ENCODE measurements at regions not wholly inside any gene's neighbourhood (a gene's known extent, or its start where the extent isn't known, plus 50 kb on each side); places are given as distances from the start of the nearest gene placed in this dataset.

DNA sequence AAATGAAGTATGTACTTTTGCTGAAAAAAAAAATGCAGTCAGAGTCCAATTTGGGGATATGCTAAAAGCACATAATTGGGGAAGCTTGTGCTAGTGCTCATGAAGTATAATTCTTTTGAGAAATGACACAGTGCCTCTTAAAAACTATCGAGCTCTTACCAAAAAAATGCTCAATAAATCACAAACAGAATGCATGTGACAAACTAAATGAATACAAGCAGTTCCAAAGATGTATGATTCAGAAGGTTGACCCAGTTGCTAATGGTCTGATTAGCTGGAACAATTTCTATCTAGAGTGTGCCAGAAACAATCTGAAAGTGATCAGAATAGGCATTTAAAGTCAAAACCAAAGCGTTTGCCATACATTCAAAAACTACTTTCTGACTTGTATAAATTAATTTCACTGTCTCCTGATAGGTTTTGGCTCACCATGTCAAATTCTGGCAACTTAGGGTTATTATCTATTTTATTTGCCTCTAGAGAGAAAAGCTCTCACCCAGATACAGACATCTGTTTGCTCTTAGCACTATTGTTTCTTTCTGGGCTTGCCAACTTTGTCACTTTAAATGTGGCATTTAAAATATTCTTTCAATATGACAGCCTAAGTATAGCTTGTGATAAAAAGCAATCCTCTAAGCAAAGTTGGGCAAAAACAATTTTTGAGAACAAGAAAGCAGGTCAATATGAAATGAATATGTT lies 114.7 kb upstream of the AHR start:
- Histone ChIP-seq H3K27me3 (ENCODE audit: control insufficient read depth in 3 of 3, insufficient read depth in 3 of 3, low read length in 3 of 3) (no peaks in the 10 kb centered on the region), H3K4me1 (ENCODE audit: control insufficient read depth in 3 of 3, insufficient read depth in 2 of 3, low read depth in 1 of 3, low read length in 2 of 3) (peaks cover 0 to 5% (median 4%) of the 10 kb centered on the region in 3 donors), H3K9me3 (ENCODE audit: control insufficient read depth in 2 of 2, insufficient read depth in 1 of 2, low read depth in 1 of 2, low read length in 1 of 2) (no peaks in the 10 kb centered on the region), H3K4me3 (ENCODE audit: low read depth in 1 of 3, low read length in 3 of 3) (no peak overlapping the region), H3K27ac (ENCODE audit: low read depth in 1 of 3, low read length in 2 of 3) (no peak overlapping the region), H3K36me3 (ENCODE audit: control insufficient read depth in 3 of 3, insufficient read depth in 2 of 3, low read depth in 1 of 3, low read length in 3 of 3) (no peaks in the 10 kb centered on the region)
- WGBS, 3 donors = 62 to 85% (median 69%) methylated on average over 2 of the region's 2 CpGs
- FAIRE-seq (no peak), DNase-seq (no peak)

DNA sequence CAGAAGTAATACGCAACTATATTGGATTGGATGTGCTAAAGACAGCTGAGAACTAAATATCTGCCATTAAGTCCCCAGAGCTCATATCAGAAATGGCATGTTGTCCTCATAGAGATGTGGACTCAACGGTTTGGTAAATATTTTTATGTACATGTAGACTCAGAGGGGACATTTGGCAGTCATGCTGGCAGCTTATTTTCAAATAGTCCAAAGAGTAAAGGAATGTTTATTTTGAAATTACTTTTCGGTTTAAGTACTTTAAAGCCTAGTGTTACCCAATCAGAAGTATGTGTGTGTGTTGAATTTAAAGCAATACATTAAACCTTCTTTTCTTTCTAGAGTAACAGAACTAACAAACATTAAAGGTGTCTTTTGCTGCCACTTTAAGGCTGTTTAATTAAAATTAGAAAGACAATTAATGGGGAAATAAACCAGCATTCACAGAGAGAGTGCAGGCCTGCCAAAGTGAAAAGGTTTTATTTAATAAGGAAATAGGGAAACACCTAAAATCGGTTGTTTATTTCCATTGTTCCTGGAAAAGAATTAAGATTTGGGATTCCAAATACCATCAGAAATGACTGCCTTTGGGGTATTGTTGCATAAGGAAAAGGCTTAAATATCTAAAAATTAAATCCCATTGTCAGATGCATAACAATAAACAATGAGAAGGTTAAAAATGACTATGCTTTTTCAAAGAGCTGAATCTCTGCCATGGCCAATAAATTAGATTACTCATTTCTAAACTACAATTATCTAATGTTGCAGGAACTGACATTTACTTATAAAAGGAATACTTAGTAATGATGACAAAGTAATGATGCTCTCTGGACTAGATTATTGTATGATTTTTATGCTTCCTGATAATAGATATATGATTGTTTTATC lies 113.4 kb upstream of the AHR start:
- H3K27me3 ChIP-seq (ENCODE audit: control insufficient read depth in 3 of 3, insufficient read depth in 3 of 3, low read length in 3 of 3) = no peaks in the 10 kb centered on the region
- peaks cover 0 to 5% (median 4%) of the 10 kb centered on the region in 3 donors for H3K4me1 ChIP-seq (ENCODE audit: control insufficient read depth in 3 of 3, insufficient read depth in 2 of 3, low read depth in 1 of 3, low read length in 2 of 3)
- 63 to 67% (median 64%) methylated on average over 4 of the region's 4 CpGs for WGBS, 3 donors
- H3K9me3 ChIP-seq (ENCODE audit: control insufficient read depth in 2 of 2, insufficient read depth in 1 of 2, low read depth in 1 of 2, low read length in 1 of 2) = no peaks in the 10 kb centered on the region
- H3K4me3 ChIP-seq (ENCODE audit: low read depth in 1 of 3, low read length in 3 of 3) = no peak overlapping the region
- no peak overlapping the region for H3K27ac ChIP-seq (ENCODE audit: low read depth in 1 of 3, low read length in 2 of 3)
- FAIRE-seq = no peak
- no peak for DNase-seq
- no peaks in the 10 kb centered on the region for H3K36me3 ChIP-seq (ENCODE audit: control insufficient read depth in 3 of 3, insufficient read depth in 2 of 3, low read depth in 1 of 3, low read length in 3 of 3)

DNA sequence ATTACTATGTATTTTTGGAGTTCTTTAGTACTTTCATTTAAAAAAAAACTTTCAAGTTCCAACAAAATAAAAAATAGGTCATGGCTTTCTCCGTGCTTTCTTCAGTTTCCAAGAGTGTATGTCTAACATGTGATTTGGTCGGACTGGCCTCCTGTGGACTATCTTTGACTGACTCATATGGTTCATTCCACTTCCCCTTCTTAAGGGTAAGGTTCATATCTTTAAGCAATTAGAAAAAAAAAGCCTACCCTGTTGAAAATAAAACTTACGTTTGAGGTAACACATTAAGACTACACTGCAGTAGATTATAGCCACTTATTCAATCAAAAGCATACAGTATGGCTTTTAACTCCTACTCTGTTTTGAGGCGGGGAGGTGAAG lies 112.8 kb upstream of the AHR start:
- H3K9me3 ChIP-seq (ENCODE audit: control insufficient read depth in 2 of 2, insufficient read depth in 1 of 2, low read depth in 1 of 2, low read length in 1 of 2) = no peaks in the 10 kb centered on the region
- no peaks in the 10 kb centered on the region for H3K36me3 ChIP-seq (ENCODE audit: control insufficient read depth in 3 of 3, insufficient read depth in 2 of 3, low read depth in 1 of 3, low read length in 3 of 3)
- WGBS, 3 donors = 23 to 43% (median 39%) methylated on average over 4 of the region's 4 CpGs
- peaks cover 0 to 5% (median 4%) of the 10 kb centered on the region in 3 donors for H3K4me1 ChIP-seq (ENCODE audit: control insufficient read depth in 3 of 3, insufficient read depth in 2 of 3, low read depth in 1 of 3, low read length in 2 of 3)
- FAIRE-seq (no peak), DNase-seq (peak; percentile 67 to 78)
- H3K27ac ChIP-seq (ENCODE audit: low read depth in 1 of 3, low read length in 2 of 3) = peak overlapping the region in 1 of 3 donors; percentile 38
- no peak overlapping the region for H3K4me3 ChIP-seq (ENCODE audit: low read depth in 1 of 3, low read length in 3 of 3)
- H3K27me3 ChIP-seq (ENCODE audit: control insufficient read depth in 3 of 3, insufficient read depth in 3 of 3, low read length in 3 of 3) = no peaks in the 10 kb centered on the region

DNA sequence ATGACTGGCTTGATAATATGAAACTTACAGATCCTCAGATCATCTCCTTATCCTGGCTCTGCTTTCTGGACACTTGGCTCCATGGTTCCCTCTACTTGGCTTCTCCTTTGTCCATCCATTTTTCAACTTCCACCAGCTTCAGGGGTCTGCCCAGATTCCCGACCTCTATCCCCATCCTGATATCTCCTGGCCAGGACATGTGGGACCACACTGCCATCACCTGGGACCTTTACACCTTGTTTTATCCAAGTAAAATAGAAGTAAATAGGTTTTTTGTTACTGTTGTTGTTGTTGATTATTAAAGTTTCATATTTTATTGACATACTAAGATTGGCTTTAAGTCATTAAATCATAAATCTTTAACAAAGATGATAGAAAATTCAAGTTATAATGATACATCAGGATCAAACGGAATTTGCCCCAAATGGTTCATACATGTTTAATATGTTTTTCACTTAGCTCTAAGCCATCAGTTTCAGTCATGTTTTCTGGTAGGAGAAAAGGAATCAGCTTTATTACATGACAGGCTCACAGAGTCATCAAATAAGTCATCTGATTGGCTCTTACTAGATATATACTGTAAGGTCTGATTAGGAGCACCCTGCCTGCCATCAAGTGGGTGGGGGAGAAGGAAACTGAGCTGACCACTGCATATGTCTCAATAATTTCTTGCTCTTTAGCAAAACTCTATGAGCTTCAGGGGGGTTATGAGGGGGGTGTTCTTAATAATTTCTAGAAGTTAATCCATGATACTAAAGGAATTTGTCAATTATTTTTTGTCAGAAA lies 111.5 kb upstream of the AHR start:
- H3K36me3 ChIP-seq (ENCODE audit: control insufficient read depth in 3 of 3, insufficient read depth in 2 of 3, low read depth in 1 of 3, low read length in 3 of 3) = no peaks in the 10 kb centered on the region
- H3K4me3 ChIP-seq (ENCODE audit: low read depth in 1 of 3, low read length in 3 of 3) = no peak overlapping the region
- 83 to 92% (median 91%) methylated on average over 2 of the region's 2 CpGs for WGBS, 3 donors
- no peak for FAIRE-seq
- no peak for DNase-seq
- H3K27ac ChIP-seq (ENCODE audit: low read depth in 1 of 3, low read length in 2 of 3) = no peak overlapping the region
- no peaks in the 10 kb centered on the region for H3K27me3 ChIP-seq (ENCODE audit: control insufficient read depth in 3 of 3, insufficient read depth in 3 of 3, low read length in 3 of 3)
- no peaks in the 10 kb centered on the region for H3K9me3 ChIP-seq (ENCODE audit: control insufficient read depth in 2 of 2, insufficient read depth in 1 of 2, low read depth in 1 of 2, low read length in 1 of 2)
- H3K4me1 ChIP-seq (ENCODE audit: control insufficient read depth in 3 of 3, insufficient read depth in 2 of 3, low read depth in 1 of 3, low read length in 2 of 3) = peaks cover 0 to 5% (median 4%) of the 10 kb centered on the region in 3 donors

DNA sequence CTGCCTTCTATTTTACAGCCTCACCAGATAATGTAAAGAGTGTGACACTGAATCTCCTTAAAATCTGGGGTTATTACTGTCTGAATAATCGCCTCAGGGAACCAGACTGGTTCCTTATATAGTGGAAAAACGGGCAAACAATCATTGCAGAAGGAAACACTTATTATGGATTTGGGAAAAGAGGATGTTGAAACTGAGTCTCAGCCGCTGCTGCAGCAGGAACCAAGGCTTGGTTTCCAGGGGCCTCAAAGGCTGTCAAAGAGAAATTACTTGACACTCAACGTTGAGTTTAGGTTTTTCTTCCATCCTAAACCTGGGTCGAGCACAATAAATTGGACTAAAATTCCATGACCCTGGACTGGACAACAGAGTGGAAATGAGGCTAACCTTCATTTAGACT lies 103.8 kb upstream of the AHR start:
- Histone ChIP-seq H3K4me1 (ENCODE audit: control insufficient read depth in 3 of 3, insufficient read depth in 2 of 3, low read depth in 1 of 3, low read length in 2 of 3) (no peaks in the 10 kb centered on the region), H3K9me3 (ENCODE audit: control insufficient read depth in 2 of 2, insufficient read depth in 1 of 2, low read depth in 1 of 2, low read length in 1 of 2) (no peaks in the 10 kb centered on the region), H3K36me3 (ENCODE audit: control insufficient read depth in 3 of 3, insufficient read depth in 2 of 3, low read depth in 1 of 3, low read length in 3 of 3) (no peaks in the 10 kb centered on the region), H3K27ac (ENCODE audit: low read depth in 1 of 3, low read length in 2 of 3) (no peak overlapping the region), H3K27me3 (ENCODE audit: control insufficient read depth in 3 of 3, insufficient read depth in 3 of 3, low read length in 3 of 3) (no peaks in the 10 kb centered on the region), H3K4me3 (ENCODE audit: low read depth in 1 of 3, low read length in 3 of 3) (no peak overlapping the region)
- 71 to 89% (median 74%) methylated on average over 5 of the region's 5 CpGs for WGBS, 3 donors
- DNase-seq = no peak
- no peak for FAIRE-seq

DNA sequence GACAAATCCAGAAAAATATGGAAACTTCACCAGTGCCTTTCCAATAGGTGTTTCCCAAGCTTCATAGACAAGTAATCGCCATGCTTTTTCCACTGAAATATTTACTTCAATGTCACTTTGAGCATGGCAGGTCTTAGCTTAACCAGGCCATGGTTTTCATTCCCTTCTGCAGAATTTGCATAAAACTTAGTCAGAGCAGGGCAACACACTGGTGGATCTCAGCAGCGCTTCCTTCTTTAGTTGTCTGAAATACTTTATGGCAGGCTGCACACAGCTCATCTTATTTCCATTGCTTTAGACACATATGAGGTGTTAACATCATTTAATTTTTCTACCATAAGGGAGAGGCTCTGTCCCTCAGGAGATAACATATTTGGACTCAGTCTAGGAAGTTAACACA lies 102.9 kb upstream of the AHR start:
- no peaks in the 10 kb centered on the region for H3K27me3 ChIP-seq (ENCODE audit: control insufficient read depth in 3 of 3, insufficient read depth in 3 of 3, low read length in 3 of 3)
- H3K27ac ChIP-seq (ENCODE audit: low read depth in 1 of 3, low read length in 2 of 3) = no peak overlapping the region
- H3K9me3 ChIP-seq (ENCODE audit: control insufficient read depth in 2 of 2, insufficient read depth in 1 of 2, low read depth in 1 of 2, low read length in 1 of 2) = no peaks in the 10 kb centered on the region
- WGBS, 3 donors = 88 to 95% (median 88%) methylated on average over 2 of the region's 2 CpGs
- DNase-seq (no peak), FAIRE-seq (no peak)
- no peak overlapping the region for H3K4me3 ChIP-seq (ENCODE audit: low read depth in 1 of 3, low read length in 3 of 3)
- H3K4me1 ChIP-seq (ENCODE audit: control insufficient read depth in 3 of 3, insufficient read depth in 2 of 3, low read depth in 1 of 3, low read length in 2 of 3) = no peaks in the 10 kb centered on the region
- H3K36me3 ChIP-seq (ENCODE audit: control insufficient read depth in 3 of 3, insufficient read depth in 2 of 3, low read depth in 1 of 3, low read length in 3 of 3) = no peaks in the 10 kb centered on the region

DNA sequence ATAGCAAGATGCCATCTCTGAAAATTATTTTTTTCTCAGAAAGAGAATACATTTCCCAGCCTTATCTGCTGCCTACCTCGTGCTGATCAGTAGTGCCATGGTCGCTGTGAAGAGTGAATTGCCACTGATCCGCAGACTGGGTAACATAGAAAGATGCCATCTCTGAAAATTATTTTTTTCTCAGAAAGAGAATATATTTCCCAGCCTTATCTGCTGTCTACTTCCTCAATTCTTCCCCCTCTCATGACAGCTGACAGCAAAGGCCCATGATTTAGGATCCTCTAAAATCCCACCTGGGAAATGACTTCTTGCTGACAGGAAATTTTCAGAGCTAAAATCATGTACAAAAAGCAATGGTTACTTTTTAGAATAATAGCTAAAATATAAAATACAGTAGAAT lies 92.5 kb upstream of the AHR start:
- no peak for DNase-seq
- Histone ChIP-seq H3K4me3 (ENCODE audit: low read depth in 1 of 3, low read length in 3 of 3) (no peak overlapping the region), H3K27ac (ENCODE audit: low read depth in 1 of 3, low read length in 2 of 3) (peak overlapping the region in 1 of 3 donors; percentile 54), H3K4me1 (ENCODE audit: control insufficient read depth in 3 of 3, insufficient read depth in 2 of 3, low read depth in 1 of 3, low read length in 2 of 3) (peaks cover 0 to 14% (median 0%) of the 10 kb centered on the region in 3 donors), H3K27me3 (ENCODE audit: control insufficient read depth in 3 of 3, insufficient read depth in 3 of 3, low read length in 3 of 3) (no peaks in the 10 kb centered on the region), H3K36me3 (ENCODE audit: control insufficient read depth in 3 of 3, insufficient read depth in 2 of 3, low read depth in 1 of 3, low read length in 3 of 3) (no peaks in the 10 kb centered on the region), H3K9me3 (ENCODE audit: control insufficient read depth in 2 of 2, insufficient read depth in 1 of 2, low read depth in 1 of 2, low read length in 1 of 2) (no peaks in the 10 kb centered on the region)
- 83 to 96% (median 96%) methylated on average over 3 of the region's 3 CpGs for WGBS, 3 donors
- FAIRE-seq = no peak

DNA sequence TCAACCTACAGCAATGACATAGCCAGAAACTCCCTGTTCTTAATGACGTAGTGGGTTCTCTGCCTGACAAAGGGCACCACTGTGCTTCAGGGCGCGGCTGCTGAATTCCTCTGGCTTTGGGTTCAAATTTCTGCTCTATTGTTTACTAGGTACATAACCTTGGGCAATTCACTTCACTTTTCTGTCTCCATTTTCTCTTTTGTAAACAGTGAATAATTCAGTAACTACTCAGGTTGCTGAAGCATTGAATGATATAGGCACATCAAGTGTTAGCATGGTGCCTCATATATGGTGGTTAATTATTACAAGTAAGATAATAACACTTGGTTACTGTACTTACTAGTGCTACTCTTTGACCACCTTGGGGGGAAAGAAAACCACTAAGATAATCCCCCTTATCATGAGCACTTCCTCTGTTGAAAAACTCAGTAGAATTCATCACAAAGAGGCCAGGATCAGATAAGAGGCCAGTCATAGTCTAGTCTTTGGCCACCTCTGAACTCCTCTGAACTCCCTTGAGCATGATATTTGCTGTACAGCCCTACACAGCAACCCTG lies 92.0 kb upstream of the AHR start:
- DNase-seq (peak; percentile 39 to 81), FAIRE-seq (no peak)
- Histone ChIP-seq H3K27me3 (ENCODE audit: control insufficient read depth in 3 of 3, insufficient read depth in 3 of 3, low read length in 3 of 3) (no peaks in the 10 kb centered on the region), H3K36me3 (ENCODE audit: control insufficient read depth in 3 of 3, insufficient read depth in 2 of 3, low read depth in 1 of 3, low read length in 3 of 3) (no peaks in the 10 kb centered on the region), H3K4me3 (ENCODE audit: low read depth in 1 of 3, low read length in 3 of 3) (no peak overlapping the region), H3K4me1 (ENCODE audit: control insufficient read depth in 3 of 3, insufficient read depth in 2 of 3, low read depth in 1 of 3, low read length in 2 of 3) (peaks cover 0 to 14% (median 0%) of the 10 kb centered on the region in 3 donors), H3K9me3 (ENCODE audit: control insufficient read depth in 2 of 2, insufficient read depth in 1 of 2, low read depth in 1 of 2, low read length in 1 of 2) (no peaks in the 10 kb centered on the region), H3K27ac (ENCODE audit: low read depth in 1 of 3, low read length in 2 of 3) (peak overlapping the region in 1 of 3 donors; percentile 56)
- 78 to 84% (median 82%) methylated on average over 3 of the region's 3 CpGs for WGBS, 3 donors

Measured in small intestine (tissue), 7 donors.